K562 (cell line): ENCODE measurements at regions not wholly inside any gene's neighbourhood (a gene's known extent, or its start where the extent isn't known, plus 50 kb on each side); places are given as distances from the start of the nearest gene placed in this dataset.

Experiments
- ATAC-seq: fragments of 200-7000 bp; cut with Tn5 transposase; 3 replicates; pipeline ENCODE4 v1.9.1; 2020; ENCODE audit warnings: moderate library complexity
- BruUV-seq: library from RNA; stranded (reverse); fragments of 400-500 nt; replicated peaks from 2 replicates; lab custom pipeline; 2021; lab: Mats Ljungman, UMichigan
- CTCF ChIA-PET: fragments of 300-600 bp; formaldehyde crosslinking; extraction: SDS; loops from one replicate; lab custom pipeline; 2021; ENCODE audit warnings: low intra/inter-chr PET ratio; lab: Yijun Ruan, JAX
- POLR2A ChIA-PET: fragments of 300-600, 350-650 bp; sonication (Branson Sonifier 250); formaldehyde crosslinking; extraction: SDS; loops from one replicate; lab custom pipeline; 2021; ENCODE audit warnings: antibody characterized with exemption, inconsistent platforms; lab: Yijun Ruan, JAX
- DNase-seq, 4 experiments: peaks; one replicate each; pipeline versions ENCODE4 v3.0.0 to v3.0.0-alpha.2; 2011 to 2018; ENCODE audit warnings: low spot score in 3 of 4, mixed read lengths in 3 of 4; ENCODE audit errors: extremely low read depth in 1 of 4
- FAIRE-seq: peaks from 2 replicates; lab custom pipeline; 2011; peaks lifted over from hg19 to GRCh38; lab: Jason Lieb, UNC
- H2AFZ ChIP-seq: 2 replicates; pipeline ENCODE4 v1.6.0; 2011; ENCODE audit warnings: low read depth, low read length, control low read depth, inconsistent platforms
- H3K27ac ChIP-seq: fragments of 200-600 bp; 3 replicates; pipeline ENCODE4 v1.8.0; 2011; ENCODE audit warnings: low read depth, mild to moderate bottlenecking, control low read depth, inconsistent platforms, low read length, moderate library complexity, mixed read lengths; ENCODE audit errors: extremely low read depth
- H3K27me3 ChIP-seq, 2 experiments: fragments of 300-600 bp in 1 of 2; 2 replicates in 1 of 2; 3 replicates in 1 of 2; pipeline versions ENCODE4 v1.6.0 to v1.8.0; 2011; ENCODE audit warnings: inconsistent platforms in 2 of 2, low read length in 2 of 2, mild to moderate bottlenecking in 1 of 2, mixed read lengths in 1 of 2, moderate library complexity in 1 of 2; ENCODE audit not compliant: control insufficient read depth in 2 of 2, insufficient read depth in 2 of 2
- H3K36me3 ChIP-seq: fragments of 300-600 bp; 3 replicates; pipeline ENCODE4 v1.8.0; 2011; ENCODE audit warnings: mild to moderate bottlenecking, low read length, inconsistent platforms; ENCODE audit not compliant: control insufficient read depth, insufficient read depth
- H3K4me1 ChIP-seq, 2 experiments: fragments of 200-600 bp in 1 of 2; replicated peaks in 1 of 2; 2 replicates in 1 of 2; 3 replicates in 1 of 2; pipeline versions ENCODE4 v1.5.1 to v1.8.0; 2011; ENCODE audit warnings: inconsistent platforms in 2 of 2, low read length in 2 of 2, mild to moderate bottlenecking in 1 of 2, mixed read lengths in 1 of 2, moderate library complexity in 1 of 2; ENCODE audit not compliant: control insufficient read depth in 2 of 2, insufficient read depth in 2 of 2
- H3K4me2 ChIP-seq: 2 replicates; pipeline ENCODE4 v1.6.1; 2011; ENCODE audit warnings: low read length, control low read depth, inconsistent platforms, mixed read lengths; ENCODE audit not compliant: insufficient read depth
- H3K4me3 ChIP-seq: fragments of 200-600 bp; sonication (generic), shearing (Covaris generic); 2 replicates; pipeline ENCODE4 v1.5.1; 2016; ENCODE audit warnings: control low read depth, inconsistent platforms
- H3K79me2 ChIP-seq: fragments of 200-600 bp; 3 replicates; pipeline ENCODE4 v1.8.0; 2011; ENCODE audit warnings: low read length, inconsistent platforms; ENCODE audit not compliant: control insufficient read depth, insufficient read depth
- H3K9ac ChIP-seq, 2 experiments: 2 replicates each; pipeline versions ENCODE4 v1.6.0 to v1.6.1; 2011; ENCODE audit warnings: low read depth in 2 of 2, low read length in 2 of 2, control low read depth in 1 of 2, inconsistent platforms in 1 of 2, mild to moderate bottlenecking in 1 of 2, mixed read lengths in 1 of 2; ENCODE audit not compliant: insufficient read depth in 1 of 2
- H3K9me1 ChIP-seq: one replicate; pipeline ENCODE4 v1.6.0; 2011; ENCODE audit warnings: inconsistent platforms, mild to moderate bottlenecking, low read length, moderate library complexity; ENCODE audit not compliant: control insufficient read depth, insufficient read depth
- H3K9me3 ChIP-seq: replicated peaks from 2 replicates; pipeline ENCODE4 v1.5.1; 2011; ENCODE audit warnings: low read depth, low read length, inconsistent platforms; ENCODE audit not compliant: control insufficient read depth, insufficient read depth
- H4K20me1 ChIP-seq: replicated peaks from 2 replicates; pipeline ENCODE4 v1.6.1; 2011; ENCODE audit warnings: low read length, inconsistent platforms, mixed read lengths; ENCODE audit not compliant: control insufficient read depth, insufficient read depth
- KDM2B ChIP-seq: fragments of 250-450 bp; sonication (Bioruptor Pico); IDR thresholded peaks from 2 replicates; pipeline ENCODE4 v1.8.0; 2021; ENCODE audit warnings: mild to moderate bottlenecking, moderate library complexity
- RBM14 ChIP-seq: fragments of 200-400 bp; formaldehyde crosslinking; IDR thresholded peaks from 2 replicates; pipeline ENCODE4 v1.6.1; 2018; ENCODE audit warnings: low read depth, mild to moderate bottlenecking, low read length, moderate library complexity, borderline replicate concordance; ENCODE audit not compliant: insufficient read depth
- SRF ChIP-seq, 2 experiments: fragments of 250-450, 450-650 bp in 1 of 2; sonication (Bioruptor Pico) in 1 of 2; sonication (generic) in 1 of 2; formaldehyde crosslinking; IDR thresholded peaks; 2 replicates each; pipeline versions ENCODE4 v1.5.0 to v1.5.1; 2020 to 2022; ENCODE audit warnings: mild to moderate bottlenecking in 1 of 2, missing genetic modification reagents in 1 of 2
- WHSC1 ChIP-seq: IDR thresholded peaks from one replicate; pipeline ENCODE4 v1.6.1; 2012; ENCODE audit warnings: low read length, control low read depth, inconsistent platforms
- YBX1 ChIP-seq: fragments of 450-650 bp; IDR thresholded peaks from 2 replicates; pipeline ENCODE4 v1.7.1; 2016; ENCODE audit warnings: mild to moderate bottlenecking
- ZNF197 ChIP-seq: fragments of 200-800 bp; sonication (Bioruptor generic); IDR thresholded peaks from 2 replicates; pipeline ENCODE4 v1.6.1; 2016; ENCODE audit warnings: low read depth, missing genetic modification characterization, missing compliant biosample characterization
- WGBS: fragments of 100-300 bp; shearing (Covaris generic); methylation state at CpG from one replicate; pipeline ENCODE4 v1.1.6; 2016; ENCODE audit warnings: low coverage, mixed read lengths; ENCODE audit not compliant: insufficient coverage; ENCODE audit errors: missing lambda C conversion rate; 5-methylcytosine and 5-hydroxymethylcytosine counted together
- in situ Hi-C: fragments of 300-500 bp; cut with MboI; formaldehyde crosslinking; loops from 4 replicates; pipeline ENCODE4 v1.15.0; 2018; ENCODE audit warnings: inconsistent platforms, mixed read lengths
- intact Hi-C: fragments of 100-400 bp; cut with micrococcal nuclease; formaldehyde crosslinking; loops from 2 replicates; pipeline ENCODE4 v1.14.2; 2022
- TF ChIP-seq, protein P1 (sequence below): conservative IDR thresholded peaks from 2 replicates; pipeline ENCODE4 v1.6.1; 2011; ENCODE audit warnings: low read depth, mild to moderate bottlenecking, low read length; ENCODE audit not compliant: control insufficient read depth
- TF ChIP-seq, protein P2 (sequence below): fragments of 450-650 bp; IDR thresholded peaks from 2 replicates; pipeline ENCODE4 v1.6.1; 2017; ENCODE audit warnings: antibody characterized with exemption
- TF ChIP-seq, protein P3 (sequence below): fragments of 250-450 bp; sonication (Bioruptor Pico); IDR thresholded peaks from 2 replicates; pipeline ENCODE4 v1.5.0; 2022; ENCODE audit warnings: mild to moderate bottlenecking
- TF ChIP-seq, protein P4 (sequence below): fragments of 250-450 bp; sonication (Bioruptor Pico); IDR thresholded peaks from 2 replicates; pipeline ENCODE4 v1.4.0; 2020; ENCODE audit warnings: mild to moderate bottlenecking, moderate library complexity
- TF ChIP-seq, protein P5 (sequence below): fragments of 450-650 bp; IDR thresholded peaks from 2 replicates; pipeline ENCODE4 v1.6.1; 2016

DNA sequence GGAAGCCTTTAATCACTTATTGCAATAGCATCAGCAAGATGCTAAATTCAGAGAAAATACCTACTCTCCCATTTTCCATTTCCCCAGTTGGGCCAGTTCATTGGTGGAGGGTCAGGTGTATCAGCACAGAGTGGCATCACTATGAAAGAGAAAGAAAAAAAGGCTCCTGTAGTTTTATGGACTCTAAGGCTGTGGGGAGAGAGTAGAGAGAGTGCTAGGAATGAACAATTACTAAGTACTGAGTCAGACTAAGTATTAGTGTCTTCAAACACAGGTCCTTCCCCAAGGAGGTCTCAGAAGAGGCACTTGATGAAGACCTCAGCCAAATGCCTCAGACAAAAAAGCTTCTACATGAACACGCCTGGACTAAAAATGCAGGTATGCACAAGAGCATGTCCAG is 1061.9 kb downstream of the FSTL5 start:
- H3K9me1 ChIP-seq: no peaks in the 10 kb centered on the region
- H3K9me3 ChIP-seq: no peaks in the 10 kb centered on the region
- no peak overlapping the region for H3K4me3 ChIP-seq
- DNase-seq: no peak
- H2AFZ ChIP-seq: no peak overlapping the region
- H3K4me1 ChIP-seq: no peaks in the 10 kb centered on the region
- H3K79me2 ChIP-seq: no peaks in the 10 kb centered on the region
- ATAC-seq: no peak
- H3K36me3 ChIP-seq: no peaks in the 10 kb centered on the region
- no TSS peak for BruUV-seq
- H3K27ac ChIP-seq: no peak overlapping the region
- FAIRE-seq: no peak
- H4K20me1 ChIP-seq: no peaks in the 10 kb centered on the region
- intact Hi-C loops: no loop called here
- H3K4me2 ChIP-seq: no peak overlapping the region
- in situ Hi-C loops: no loop called here
- WGBS: no CpG with 5 or more reads among the region's 1 CpG
- no peaks in the 10 kb centered on the region for H3K27me3 ChIP-seq
- ChIA-PET POLR2A (no interaction called here), CTCF (no interaction called here)
- no peak overlapping the region for H3K9ac ChIP-seq
- TF ChIP-seq KDM2B (CRISPR knock-in tag) (no peak), RBM14 (no peak), WHSC1 (no peak), YBX1 (no peak), ZNF197 (CRISPR knock-in tag) (no peak), SRF (CRISPR knock-in tag; IDR thresholded peaks at IDR 0.05) (no peak)
- TF ChIP-seq, protein P1, sequence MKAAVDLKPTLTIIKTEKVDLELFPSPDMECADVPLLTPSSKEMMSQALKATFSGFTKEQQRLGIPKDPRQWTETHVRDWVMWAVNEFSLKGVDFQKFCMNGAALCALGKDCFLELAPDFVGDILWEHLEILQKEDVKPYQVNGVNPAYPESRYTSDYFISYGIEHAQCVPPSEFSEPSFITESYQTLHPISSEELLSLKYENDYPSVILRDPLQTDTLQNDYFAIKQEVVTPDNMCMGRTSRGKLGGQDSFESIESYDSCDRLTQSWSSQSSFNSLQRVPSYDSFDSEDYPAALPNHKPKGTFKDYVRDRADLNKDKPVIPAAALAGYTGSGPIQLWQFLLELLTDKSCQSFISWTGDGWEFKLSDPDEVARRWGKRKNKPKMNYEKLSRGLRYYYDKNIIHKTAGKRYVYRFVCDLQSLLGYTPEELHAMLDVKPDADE: no peak
- TF ChIP-seq, protein P2, sequence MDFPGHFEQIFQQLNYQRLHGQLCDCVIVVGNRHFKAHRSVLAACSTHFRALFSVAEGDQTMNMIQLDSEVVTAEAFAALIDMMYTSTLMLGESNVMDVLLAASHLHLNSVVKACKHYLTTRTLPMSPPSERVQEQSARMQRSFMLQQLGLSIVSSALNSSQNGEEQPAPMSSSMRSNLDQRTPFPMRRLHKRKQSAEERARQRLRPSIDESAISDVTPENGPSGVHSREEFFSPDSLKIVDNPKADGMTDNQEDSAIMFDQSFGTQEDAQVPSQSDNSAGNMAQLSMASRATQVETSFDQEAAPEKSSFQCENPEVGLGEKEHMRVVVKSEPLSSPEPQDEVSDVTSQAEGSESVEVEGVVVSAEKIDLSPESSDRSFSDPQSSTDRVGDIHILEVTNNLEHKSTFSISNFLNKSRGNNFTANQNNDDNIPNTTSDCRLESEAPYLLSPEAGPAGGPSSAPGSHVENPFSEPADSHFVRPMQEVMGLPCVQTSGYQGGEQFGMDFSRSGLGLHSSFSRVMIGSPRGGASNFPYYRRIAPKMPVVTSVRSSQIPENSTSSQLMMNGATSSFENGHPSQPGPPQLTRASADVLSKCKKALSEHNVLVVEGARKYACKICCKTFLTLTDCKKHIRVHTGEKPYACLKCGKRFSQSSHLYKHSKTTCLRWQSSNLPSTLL: no peak
- TF ChIP-seq, protein P3, sequence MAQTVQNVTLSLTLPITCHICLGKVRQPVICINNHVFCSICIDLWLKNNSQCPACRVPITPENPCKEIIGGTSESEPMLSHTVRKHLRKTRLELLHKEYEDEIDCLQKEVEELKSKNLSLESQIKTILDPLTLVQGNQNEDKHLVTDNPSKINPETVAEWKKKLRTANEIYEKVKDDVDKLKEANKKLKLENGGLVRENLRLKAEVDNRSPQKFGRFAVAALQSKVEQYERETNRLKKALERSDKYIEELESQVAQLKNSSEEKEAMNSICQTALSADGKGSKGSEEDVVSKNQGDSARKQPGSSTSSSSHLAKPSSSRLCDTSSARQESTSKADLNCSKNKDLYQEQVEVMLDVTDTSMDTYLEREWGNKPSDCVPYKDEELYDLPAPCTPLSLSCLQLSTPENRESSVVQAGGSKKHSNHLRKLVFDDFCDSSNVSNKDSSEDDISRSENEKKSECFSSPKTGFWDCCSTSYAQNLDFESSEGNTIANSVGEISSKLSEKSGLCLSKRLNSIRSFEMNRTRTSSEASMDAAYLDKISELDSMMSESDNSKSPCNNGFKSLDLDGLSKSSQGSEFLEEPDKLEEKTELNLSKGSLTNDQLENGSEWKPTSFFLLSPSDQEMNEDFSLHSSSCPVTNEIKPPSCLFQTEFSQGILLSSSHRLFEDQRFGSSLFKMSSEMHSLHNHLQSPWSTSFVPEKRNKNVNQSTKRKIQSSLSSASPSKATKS (CRISPR knock-in tag): no peak
- TF ChIP-seq, protein P4, sequence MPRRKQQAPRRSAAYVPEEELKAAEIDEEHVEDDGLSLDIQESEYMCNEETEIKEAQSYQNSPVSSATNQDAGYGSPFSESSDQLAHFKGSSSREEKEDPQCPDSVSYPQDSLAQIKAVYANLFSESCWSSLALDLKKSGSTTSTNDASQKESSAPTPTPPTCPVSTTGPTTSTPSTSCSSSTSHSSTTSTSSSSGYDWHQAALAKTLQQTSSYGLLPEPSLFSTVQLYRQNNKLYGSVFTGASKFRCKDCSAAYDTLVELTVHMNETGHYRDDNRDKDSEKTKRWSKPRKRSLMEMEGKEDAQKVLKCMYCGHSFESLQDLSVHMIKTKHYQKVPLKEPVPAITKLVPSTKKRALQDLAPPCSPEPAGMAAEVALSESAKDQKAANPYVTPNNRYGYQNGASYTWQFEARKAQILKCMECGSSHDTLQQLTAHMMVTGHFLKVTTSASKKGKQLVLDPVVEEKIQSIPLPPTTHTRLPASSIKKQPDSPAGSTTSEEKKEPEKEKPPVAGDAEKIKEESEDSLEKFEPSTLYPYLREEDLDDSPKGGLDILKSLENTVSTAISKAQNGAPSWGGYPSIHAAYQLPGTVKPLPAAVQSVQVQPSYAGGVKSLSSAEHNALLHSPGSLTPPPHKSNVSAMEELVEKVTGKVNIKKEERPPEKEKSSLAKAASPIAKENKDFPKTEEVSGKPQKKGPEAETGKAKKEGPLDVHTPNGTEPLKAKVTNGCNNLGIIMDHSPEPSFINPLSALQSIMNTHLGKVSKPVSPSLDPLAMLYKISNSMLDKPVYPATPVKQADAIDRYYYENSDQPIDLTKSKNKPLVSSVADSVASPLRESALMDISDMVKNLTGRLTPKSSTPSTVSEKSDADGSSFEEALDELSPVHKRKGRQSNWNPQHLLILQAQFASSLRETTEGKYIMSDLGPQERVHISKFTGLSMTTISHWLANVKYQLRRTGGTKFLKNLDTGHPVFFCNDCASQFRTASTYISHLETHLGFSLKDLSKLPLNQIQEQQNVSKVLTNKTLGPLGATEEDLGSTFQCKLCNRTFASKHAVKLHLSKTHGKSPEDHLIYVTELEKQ (CRISPR knock-in tag): no peak
- TF ChIP-seq, protein P5, sequence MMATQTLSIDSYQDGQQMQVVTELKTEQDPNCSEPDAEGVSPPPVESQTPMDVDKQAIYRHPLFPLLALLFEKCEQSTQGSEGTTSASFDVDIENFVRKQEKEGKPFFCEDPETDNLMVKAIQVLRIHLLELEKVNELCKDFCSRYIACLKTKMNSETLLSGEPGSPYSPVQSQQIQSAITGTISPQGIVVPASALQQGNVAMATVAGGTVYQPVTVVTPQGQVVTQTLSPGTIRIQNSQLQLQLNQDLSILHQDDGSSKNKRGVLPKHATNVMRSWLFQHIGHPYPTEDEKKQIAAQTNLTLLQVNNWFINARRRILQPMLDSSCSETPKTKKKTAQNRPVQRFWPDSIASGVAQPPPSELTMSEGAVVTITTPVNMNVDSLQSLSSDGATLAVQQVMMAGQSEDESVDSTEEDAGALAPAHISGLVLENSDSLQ: no peak
